ENCODE measurements at regions not wholly inside any gene's neighbourhood (a gene's known extent, or its start where the extent isn't known, plus 50 kb on each side); places are given as distances from the start of the nearest gene placed in this dataset.

DNA sequence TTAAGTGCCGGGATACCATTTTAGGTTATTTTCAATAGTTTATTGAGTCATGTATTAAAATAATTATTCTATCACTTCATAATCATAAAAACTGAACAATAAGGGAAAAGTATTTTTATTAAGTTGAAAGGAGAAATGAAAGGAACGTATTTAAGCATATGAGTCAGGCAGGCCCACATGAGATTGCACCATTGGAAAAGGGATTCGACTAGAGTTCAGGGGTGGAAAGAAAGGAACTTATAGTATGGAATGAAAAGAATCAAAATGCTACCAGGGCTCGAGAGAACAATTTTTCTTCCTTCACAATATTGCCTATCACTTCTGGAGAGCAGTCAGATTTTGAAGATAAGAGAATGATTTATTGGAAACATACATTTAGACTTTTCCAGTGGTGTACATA is 516.5 kb upstream of the NETO1 start:
- TF ChIP-seq CTCF (IDR thresholded peaks at IDR 0.05) (no peak), POLR2A (IDR thresholded peaks at IDR 0.05) (no peak)

Data from gastroesophageal sphincter (tissue), 3 donors.